B cell (primary cell): ENCODE measurements at regions not wholly inside any gene's neighbourhood (a gene's known extent, or its start where the extent isn't known, plus 50 kb on each side); places are given as distances from the start of the nearest gene placed in this dataset.

ENCODE experiments used
- CTCF ChIP-seq: fragments of 200-600 bp; IDR thresholded peaks from one replicate; pipeline ENCODE4 v1.8.0; 2022; ENCODE audit warnings: antibody characterized with exemption, mild to moderate bottlenecking
- EZH2 ChIP-seq: IDR thresholded peaks from 2 replicates; pipeline ENCODE4 v1.6.1; 2012; ENCODE audit warnings: borderline replicate concordance, low read depth, mild to moderate bottlenecking, moderate library complexity, low read length; ENCODE audit not compliant: insufficient read depth, poor library complexity, severe bottlenecking

GRCh38 chrX:16476009-16476408 lies 173.9 kb upstream of the S100G start:
- TF ChIP-seq CTCF (no peak), EZH2 (no peak)
